Hematopoietic multipotent progenitor cell treated with erythropoietin and hydrocortisone succinate and interleukin-3 and kit ligand, for 15 days (in vitro differentiated cells): ENCODE measurements at regions not wholly inside any gene's neighbourhood (a gene's known extent, or its start where the extent isn't known, plus 50 kb on each side); places are given as distances from the start of the nearest gene placed in this dataset.
"Not testable (repeated sequence)": the region's sequence is repeated elsewhere in the genome, so short reads cannot be mapped to it uniquely, and the experiment has no call there.

Source experiments
- DNase-seq: peaks from one replicate; pipeline ENCODE4 v3.0.0-alpha.2; 2015; ENCODE audit warnings: low spot score

DNA sequence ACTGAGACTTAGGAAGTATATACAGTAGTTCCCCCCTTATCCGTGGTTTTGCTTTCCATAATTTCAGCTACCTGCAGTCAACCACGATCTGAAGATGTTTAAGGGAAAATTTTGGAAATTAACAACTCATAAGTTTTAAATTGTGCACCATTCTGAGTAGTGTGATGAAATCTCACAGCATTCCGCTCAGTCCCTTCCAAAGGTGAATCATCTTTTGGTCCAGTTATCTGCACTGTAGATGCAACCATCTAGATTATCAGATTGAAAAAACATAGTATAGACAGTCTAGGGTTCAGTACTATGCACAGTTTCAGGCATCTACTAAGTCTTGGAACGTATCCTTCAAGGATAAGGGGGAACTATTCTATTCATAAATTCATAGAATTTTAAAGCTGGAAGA is 109.0 kb downstream of the ANXA3 start:
- no peak for DNase-seq

DNA sequence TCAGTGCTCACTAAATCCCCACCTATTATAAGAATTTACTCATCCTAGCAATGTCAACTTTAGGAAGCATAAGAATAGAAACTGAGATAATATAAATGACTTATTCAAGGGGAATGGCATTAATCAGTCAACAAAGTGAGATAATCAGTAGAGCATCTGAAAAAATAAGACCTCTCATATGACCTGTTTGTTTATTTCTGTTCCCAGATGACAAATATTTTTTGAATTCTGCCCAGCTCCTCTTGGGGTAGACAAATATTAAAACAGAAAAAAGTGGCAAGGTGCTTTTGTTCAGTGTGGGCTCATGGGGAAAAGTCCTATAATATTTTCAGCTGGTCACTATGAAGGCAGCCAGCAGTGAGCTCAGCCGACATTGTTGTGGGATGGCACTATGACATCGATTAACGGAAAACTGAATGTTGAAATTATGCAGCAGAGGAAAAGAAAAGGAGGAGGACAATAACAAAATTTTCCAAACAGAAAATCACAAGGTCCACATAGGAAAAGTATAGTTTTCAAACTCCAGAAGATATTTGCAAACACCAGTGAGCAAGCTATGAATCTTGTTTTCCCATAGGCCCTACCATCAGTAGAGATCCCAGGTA is 109.6 kb downstream of the ANXA3 start:
- DNase-seq, result no peak

DNA sequence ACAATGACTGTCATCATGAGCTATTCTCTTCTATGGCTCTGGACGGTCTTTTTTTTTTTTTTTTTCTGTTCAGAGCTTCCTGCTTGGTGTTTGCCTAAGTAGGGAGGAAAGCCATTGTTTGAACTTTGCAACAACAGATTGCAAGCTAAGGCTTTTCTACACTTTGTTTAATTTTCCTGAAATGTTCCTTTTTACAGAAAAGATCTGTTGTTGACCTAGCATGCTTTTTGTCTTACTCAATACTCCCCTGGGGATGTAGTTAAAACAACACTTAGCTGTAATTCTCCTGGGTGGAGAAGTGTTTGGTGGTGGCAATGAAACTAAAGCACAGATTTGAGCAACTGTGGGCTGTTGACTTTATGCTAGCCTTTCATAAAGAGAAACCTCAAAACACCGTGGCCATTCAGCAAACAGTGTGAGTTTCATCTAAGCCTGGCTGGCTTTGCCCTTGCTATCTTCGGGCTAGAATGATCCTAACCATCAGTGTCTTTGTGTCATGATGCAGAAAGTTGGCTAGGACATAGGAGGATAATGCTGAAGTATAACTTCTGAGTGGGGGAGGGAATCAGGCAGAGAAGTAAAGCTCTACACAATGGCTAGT is 110.5 kb downstream of the ANXA3 start:
- no peak for DNase-seq

DNA sequence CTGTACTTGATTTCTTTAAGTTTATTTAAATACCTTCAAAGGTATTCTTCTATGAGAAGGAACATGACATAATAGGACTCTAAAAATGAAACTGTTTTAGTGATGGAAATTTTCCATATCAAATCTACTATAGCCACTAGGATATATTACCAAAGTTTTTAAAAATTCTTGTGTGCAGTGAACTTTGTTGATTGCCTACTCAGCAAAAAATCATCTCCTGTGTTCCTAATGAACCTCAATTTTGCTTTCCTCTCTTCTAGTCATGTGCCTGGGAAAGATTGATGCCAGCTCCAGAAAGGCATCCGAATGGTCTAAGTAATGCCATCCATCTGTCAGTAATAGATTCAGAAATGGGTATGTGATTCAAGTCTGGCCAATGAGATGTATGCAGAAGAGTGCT is 111.1 kb downstream of the ANXA3 start:
- DNase-seq, result no peak

DNA sequence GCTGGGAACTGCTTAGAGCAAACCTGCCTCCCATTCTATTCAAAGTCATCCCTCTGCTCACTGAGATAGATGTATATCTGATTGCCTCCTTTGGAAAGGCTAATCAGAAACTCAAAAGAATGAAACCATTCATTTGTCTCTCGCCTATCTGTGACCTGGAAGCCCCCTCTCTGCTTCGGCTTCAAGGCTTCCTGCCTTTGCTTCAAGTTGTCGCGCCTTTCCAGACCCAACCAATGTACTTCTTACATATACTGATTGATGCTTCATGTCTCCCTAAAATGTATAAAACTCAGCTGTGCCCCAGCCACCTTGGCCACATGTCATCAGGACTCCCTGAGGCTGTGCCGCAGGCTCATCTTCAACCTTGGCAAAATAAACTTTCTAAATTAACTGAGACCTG is 111.9 kb upstream of the BMP2K start:
- DNase-seq, result not testable (repeated sequence)

DNA sequence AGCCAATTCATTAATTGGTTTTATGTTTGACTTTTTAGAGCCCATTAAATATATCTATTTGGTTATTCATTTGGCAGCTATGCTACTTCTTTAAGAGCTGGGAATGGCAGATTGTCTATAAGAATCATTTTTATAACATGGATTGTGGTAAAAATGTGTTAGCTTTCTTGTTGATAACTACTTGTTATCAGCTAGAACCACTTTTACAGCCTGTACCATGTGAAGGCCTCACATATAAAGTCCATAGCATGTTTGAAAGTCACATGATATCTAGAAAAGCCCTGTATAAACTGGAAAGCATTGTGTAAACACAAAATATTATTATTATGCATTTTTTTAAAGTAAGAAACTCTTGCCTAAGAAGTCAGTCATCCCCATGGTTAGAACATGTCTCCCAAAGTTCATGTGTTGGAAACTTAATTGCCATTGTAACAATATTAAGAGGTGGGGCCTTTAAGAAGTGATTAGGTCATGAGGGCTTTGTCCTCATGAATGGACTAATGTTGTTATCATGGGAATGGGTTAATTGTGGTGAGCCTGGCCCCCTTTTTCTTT is 110.9 kb upstream of the BMP2K start:
- DNase-seq, result peak; percentile 83

DNA sequence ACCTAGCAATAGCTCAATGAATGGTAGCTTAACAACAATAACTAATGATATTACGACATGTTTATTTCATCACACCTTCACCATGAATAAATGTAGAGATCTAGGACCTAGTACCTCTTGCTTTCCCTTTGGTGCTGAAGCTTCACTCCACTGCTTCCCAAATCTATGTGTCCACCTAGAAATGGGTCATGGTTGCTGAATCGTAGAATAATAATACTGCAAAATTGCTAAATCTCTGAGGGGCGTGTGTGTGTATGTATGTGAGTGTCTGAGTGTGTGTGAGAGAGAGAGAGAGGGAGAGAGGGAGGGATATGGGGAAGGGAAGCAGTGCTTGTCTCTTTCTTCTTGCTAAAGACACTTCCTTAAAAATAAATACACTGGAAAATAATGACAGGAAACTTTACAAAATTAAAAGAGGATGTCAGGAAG is 109.3 kb upstream of the BMP2K start:
- no peak for DNase-seq

DNA sequence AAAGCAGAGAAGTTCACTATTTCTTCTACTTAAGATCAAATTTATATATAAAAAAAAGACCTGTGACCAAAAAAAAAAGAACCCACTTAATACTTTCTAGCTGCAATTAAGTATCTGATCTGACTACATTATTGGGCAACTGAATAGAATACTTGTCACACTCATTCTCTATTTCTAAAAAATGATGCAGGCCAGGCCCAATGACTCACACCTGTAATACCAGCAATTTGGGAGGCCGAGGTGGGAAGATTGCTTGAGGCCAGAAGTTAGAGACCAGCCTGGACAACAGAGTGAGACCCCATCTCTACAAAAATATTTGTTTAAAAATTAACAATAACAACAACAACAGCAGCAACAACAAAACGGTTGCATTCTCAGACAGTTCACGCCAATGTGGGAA is 108.8 kb upstream of the BMP2K start:
- peak; percentile 33 for DNase-seq

DNA sequence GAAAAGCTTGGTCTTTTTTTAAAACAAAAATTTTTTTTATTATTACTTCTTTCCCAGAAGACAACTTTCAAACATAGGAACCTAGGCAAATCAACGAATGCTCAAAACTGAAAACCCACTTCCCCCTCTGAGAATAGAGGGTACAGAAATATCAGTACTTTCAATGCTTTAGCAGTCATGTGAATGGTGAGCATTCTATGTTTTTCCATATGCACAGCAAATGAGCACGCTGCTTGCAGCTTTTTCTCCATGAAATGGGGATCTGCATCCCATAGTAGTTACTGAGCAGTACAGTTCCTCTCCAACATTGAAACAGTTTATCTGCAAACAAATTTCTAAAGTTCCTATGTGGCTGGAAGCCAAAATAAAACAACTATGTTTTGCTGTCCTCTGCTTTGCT is 108.4 kb upstream of the BMP2K start:
- no peak for DNase-seq

DNA sequence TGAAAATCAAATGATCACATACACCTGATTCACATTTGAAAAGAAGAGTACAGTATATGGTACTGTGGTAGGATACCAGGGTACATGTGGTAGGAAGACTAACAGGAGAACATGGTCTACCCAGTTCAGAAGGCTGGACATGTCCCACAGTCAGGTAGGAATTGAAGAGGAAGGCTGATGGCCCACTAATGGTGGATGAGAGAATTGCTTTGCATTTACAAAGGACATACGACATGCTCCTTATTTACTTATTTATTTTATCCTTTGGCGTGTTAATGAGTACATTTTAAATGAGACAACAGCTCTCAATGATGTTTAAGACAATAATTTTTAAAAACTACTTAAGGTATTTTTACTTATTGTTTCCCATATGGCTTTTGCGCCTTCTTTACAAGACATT is 106.7 kb upstream of the BMP2K start:
- peak; percentile 55 for DNase-seq

DNA sequence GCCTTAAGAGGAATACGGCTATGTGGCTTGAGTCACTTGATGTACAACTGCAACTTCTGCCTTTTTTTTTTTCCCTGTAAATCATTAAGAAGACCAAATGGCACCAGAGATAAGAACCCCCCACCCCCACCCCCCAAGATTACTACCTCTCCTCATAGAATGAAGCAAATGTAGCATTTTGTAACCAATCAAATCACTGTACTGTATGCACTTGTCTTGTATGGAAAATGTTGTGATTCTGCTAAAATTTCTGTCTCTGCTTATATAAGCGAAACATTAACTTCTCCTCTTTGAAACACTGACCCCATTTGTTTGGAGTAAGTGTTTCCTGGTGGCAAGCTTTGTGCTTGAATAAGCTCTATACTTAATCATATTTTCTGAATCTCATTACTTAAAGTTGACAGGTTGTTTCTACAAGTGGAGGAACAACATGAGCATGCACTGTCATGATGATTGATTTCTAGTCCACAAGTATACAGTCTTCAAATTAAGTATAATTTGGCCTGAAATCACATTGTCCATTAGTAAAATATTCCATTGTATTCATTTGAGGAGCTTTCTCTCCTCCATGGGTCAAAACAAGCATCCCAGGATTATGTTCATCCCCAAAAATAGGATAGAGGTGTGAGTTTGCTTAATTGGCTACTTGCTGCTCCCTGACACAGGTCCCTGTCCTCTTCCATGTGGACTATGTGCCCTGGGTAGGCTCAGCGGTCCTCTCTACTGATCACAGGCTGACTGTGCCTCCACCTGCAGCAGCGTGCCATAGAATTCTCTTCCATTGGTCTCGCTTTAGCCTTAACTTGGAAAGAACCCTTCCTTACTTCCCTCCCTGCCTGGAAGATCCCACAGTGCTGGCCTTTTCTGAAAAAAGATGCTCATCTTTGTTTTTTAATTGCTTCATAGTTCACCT is 104.0 kb upstream of the BMP2K start:
- peak; percentile 42 for DNase-seq

DNA sequence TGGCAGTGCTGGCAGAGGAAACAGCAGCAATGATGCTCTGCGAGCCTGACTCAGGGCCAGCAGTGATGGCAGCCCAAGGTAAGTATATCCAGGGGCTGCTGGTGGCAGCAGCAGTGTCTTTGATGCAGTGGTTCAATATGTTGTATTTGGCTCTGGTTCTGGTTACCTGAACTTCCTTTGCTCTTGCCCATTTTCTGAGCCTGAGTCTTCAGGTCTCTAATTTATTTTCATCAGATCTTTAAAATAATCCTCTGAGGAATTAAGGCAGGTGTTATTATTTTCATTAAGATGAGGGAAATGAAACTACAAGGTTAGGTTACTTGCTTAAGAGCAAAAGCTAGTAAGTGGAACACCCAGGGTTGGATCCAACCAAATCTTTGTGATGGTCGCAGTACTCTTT is 102.8 kb upstream of the BMP2K start:
- DNase-seq, result no peak

DNA sequence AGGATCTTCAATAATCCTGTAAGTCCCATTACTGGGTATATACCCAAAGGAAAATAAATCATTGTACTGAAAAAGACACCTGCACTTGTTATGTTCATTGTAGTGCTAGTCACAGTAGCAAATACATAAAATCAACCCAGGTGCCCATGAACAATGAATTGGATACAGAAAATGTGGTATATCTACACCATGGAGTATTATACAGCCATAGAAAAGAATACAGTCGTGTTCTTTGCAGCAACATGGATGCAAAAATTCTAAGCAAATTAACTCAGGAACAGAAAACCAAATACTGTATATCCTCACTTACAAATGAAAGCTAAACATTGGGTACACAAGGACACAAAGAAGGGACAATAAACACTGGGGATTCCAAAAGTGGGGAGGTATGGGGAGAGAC is 100.8 kb upstream of the BMP2K start:
- no peak for DNase-seq

DNA sequence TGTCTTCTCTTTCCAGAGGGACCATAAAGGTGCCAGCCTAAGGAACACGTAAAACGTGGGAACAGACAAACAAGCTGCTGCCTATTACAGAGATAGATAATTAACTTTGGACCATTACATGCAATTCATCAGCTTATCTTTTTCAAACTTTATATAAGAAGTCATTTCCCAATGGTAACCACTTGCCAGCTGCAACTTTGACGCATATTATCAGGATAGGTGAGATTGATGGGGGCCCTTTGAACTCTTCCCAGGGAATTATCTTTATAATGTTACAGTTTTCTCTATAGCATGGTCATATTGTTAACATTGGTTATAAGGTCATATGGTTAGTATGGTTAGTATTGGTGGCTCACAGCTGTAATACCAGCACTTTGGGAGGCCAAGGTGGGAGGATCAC is 94.1 kb upstream of the BMP2K start:
- no peak for DNase-seq

DNA sequence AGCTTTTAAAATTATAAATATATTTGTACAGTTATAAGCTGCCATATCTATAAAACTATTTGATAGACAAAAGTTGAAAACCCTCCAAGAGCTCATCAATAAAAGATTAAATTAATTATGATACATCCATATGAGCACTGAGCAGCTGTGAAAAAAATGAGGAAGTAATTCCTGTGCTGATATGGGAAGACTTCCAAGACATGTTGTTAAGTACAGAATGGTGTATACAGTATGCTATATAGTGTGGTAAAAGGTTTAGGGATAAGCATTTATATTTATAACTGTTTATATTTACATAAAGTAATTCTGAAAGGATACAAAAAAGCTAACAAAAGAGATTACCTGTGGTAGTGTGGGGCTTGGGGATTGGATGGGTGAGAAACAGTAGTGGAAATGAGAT is 92.8 kb upstream of the BMP2K start:
- DNase-seq, result no peak

DNA sequence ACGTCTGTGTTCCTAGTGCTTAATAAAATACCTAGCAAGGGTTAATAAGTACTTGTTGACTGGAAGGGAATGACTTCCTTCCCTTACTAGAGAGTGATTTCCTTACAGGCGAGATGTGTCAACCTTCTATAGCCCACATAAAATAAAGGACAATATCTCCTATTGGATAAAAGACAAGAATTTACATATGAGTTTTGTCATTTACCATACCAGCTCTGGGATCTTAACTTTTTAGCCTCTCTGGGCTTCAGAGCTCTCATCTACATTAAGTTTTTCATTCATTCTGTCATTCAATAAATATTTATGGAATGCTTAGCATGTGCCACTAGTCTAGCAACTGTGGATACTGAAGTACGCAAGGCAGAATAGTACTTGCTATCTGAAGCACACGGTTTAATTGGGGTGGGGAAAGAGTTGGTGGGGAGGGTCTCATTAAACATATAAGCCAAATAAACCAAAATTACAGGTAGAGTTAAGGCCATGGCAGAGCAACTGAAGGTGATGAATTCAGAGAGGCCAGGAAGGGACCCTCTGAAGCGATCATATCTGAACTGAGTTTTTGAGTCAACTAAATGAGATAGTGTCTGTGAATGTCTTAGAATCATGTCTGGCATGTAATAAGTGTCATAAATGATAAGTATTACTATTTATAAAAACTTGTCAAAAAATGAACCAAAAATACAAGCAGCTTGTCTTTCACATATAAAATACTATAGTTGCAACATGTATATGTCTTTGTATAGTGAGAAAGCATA is 91.6 kb upstream of the BMP2K start:
- no peak for DNase-seq

DNA sequence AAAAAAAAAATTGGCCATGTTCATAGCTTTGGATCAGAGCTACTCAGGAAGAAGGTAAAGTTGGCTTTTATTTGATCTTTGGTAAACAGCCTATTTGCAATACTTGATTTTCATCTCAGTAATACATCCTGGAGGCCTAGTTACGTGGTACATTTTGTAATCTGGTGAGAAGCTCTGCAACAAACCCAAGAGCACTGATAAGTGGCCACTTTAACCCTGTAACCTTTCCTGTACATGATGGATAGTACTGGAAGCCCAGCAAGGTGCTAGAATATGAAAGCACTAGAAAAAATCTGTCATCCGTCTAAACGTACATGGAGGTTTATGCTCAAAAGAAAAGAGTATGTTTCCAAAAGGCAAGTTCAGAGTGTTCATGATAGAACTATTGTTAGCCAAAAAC is 88.3 kb upstream of the BMP2K start:
- DNase-seq, result no peak

DNA sequence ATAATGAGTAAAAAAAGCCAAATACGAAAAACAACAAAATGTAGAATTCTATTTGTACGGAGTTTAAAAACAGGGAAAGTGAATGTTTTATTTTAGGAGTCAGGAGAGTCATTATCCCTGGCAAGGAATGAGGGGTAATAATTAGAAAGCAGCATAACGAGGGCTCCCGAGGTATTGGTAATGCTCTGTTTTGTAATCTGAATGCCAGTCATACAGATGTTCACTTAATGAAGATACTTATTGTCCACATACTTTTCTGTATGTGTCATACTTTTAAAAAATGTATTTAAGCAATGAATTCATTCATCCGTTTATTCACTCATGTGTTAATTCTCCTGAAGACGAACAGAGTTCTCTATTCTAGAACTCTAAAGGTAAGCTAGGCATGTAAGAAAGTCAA is 87.8 kb upstream of the BMP2K start:
- DNase-seq, result no peak

DNA sequence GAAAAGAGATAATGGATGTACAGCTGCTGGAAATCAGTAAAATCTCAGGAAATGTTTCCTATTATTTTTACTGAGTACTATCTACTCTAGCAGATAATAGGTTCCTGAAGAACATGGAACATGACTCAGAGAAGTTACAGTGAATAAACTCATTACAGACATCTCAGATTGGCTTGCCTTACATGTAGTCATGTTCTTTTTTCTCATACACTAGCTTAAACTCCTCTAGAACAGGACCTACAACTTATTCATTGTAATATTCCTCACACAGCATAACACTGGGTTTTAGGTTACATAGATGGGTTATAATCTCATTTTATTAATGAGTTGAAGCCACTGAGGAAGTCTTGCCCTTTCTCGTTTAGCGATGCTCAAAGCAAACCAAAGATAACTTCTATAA is 86.9 kb upstream of the BMP2K start:
- peak; percentile 40 for DNase-seq

DNA sequence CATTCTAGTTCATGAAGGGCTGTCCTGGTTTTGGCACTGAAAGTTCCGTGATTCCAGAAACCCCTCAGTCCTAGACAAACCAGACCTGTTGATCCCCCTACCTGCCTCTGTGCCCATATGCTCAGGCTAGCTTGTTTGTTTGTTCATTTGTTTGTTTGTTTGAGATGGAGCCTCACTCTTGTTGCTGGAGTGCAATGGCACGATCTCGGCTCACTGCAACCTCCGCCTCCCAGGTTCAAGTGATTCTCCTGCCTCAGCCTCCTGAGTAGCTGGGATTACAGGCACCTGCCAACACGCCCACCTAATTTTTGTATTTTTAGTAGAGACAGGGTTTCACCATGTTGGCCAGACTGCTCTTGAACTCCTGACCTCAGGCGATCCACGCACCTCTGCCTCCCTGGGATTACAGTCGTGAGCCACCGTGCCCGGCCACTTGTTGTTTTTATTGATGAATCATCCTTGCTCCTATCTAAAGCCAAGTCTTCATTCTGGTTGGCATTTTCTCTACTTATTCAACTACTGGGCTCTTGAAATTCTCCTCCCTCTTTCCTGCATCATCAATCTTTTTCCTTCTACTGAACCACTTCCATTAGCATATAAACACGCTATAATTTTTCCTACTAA is 86.3 kb upstream of the BMP2K start:
- DNase-seq, result peak; percentile 79

DNA sequence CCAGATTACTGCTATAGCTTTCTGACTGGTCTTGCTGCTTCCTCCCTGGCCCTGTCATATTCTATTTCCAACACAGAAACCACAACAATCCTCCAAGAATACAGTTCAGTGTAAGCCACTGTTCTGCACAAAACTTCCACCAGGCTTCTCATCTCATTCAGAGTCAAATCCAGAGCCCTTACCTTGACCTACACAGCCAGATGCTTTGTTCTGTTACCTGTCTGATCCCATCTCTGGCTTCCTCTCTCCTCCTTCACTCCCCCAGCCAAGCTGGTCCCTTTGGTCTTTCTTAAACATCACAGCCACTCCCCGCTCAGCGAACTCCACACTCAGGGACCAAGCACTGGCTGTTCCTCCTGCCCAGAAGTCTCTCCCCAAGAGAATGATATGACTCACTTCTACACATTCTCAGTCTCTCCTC is 84.8 kb upstream of the BMP2K start:
- DNase-seq, result no peak
